ENCODE measurements at regions not wholly inside any gene's neighbourhood (a gene's known extent, or its start where the extent isn't known, plus 50 kb on each side); places are given as distances from the start of the nearest gene placed in this dataset.

DNA sequence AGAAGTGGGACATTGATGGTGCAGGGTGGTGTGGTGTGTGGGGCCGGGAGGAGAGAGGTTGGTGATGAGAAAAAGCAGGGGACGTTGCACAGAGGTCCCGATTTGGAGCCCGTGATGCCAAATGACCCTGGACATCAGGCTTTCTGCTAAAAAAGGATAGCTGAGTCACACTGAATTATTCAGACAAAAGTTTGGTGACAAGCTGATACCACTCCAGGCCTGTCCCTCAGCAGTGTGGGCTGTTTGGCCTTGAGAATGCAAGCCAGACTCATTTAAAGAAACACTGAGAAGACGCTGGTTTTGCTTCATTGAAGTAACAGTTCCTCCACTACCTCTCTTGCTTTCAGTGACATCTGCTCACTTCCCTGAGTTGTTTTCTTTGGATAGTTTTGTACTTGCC lies 262.1 kb upstream of the PWP1 start:
- TF ChIP-seq, protein P1, sequence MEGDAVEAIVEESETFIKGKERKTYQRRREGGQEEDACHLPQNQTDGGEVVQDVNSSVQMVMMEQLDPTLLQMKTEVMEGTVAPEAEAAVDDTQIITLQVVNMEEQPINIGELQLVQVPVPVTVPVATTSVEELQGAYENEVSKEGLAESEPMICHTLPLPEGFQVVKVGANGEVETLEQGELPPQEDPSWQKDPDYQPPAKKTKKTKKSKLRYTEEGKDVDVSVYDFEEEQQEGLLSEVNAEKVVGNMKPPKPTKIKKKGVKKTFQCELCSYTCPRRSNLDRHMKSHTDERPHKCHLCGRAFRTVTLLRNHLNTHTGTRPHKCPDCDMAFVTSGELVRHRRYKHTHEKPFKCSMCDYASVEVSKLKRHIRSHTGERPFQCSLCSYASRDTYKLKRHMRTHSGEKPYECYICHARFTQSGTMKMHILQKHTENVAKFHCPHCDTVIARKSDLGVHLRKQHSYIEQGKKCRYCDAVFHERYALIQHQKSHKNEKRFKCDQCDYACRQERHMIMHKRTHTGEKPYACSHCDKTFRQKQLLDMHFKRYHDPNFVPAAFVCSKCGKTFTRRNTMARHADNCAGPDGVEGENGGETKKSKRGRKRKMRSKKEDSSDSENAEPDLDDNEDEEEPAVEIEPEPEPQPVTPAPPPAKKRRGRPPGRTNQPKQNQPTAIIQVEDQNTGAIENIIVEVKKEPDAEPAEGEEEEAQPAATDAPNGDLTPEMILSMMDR (IDR thresholded peaks at IDR 0.05; ENCODE audit: poor library complexity) = no peak
- no peak for TF ChIP-seq EZH2 (IDR thresholded peaks at IDR 0.05; ENCODE audit: borderline replicate concordance)
